ENCODE measurements at regions not wholly inside any gene's neighbourhood (a gene's known extent, or its start where the extent isn't known, plus 50 kb on each side); places are given as distances from the start of the nearest gene placed in this dataset.

GRCh38 chr12:59873136-59873535 is 277.3 kb downstream of the SLC16A7 start:
- Histone ChIP-seq H3K4me3 (ENCODE audit: low read depth in 1 of 3, low read length in 3 of 3) (no peak overlapping the region), H3K4me1 (ENCODE audit: control insufficient read depth in 4 of 4, insufficient read depth in 4 of 4, low read length in 3 of 4) (no peaks in the 10 kb centered on the region), H3K27ac (ENCODE audit: low read depth in 1 of 2, low read length in 2 of 2) (no peak overlapping the region), H3K27me3 (ENCODE audit: control insufficient read depth in 4 of 4, insufficient read depth in 4 of 4, low read length in 3 of 4) (no peaks in the 10 kb centered on the region), H3K9me3 (ENCODE audit: control insufficient read depth in 4 of 4, low read length in 3 of 4) (no peaks in the 10 kb centered on the region), H3K9ac (ENCODE audit: low read depth in 1 of 2, low read length in 2 of 2) (no peak overlapping the region), H3K36me3 (ENCODE audit: control insufficient read depth in 4 of 4, insufficient read depth in 3 of 4, low read depth in 1 of 4, low read length in 3 of 4) (no peaks in the 10 kb centered on the region)
- TF ChIP-seq GABPA (IDR thresholded peaks at IDR 0.05 in 1 of 2, conservative IDR thresholded peaks at IDR 0.05 in 1 of 2) = no peak
- no peak for TF ChIP-seq TAF1 (conservative IDR thresholded peaks at IDR 0.05)
- TF ChIP-seq ATF3 (IDR thresholded peaks at IDR 0.05) = no peak
- TF ChIP-seq CTCF (IDR thresholded peaks at IDR 0.05; ENCODE audit: low read depth, low read length, missing input control) = no peak
- TF ChIP-seq EGR1 (IDR thresholded peaks at IDR 0.05; ENCODE audit: low read depth in 2 of 2) = no peak
- TF ChIP-seq JUND (IDR thresholded peaks at IDR 0.05) = no peak
- no peak for TF ChIP-seq HNF4G (IDR thresholded peaks at IDR 0.05)
- TF ChIP-seq NR2F2 (IDR thresholded peaks at IDR 0.05) = no peak
- TF ChIP-seq FOXA1 (IDR thresholded peaks at IDR 0.05) = no peak
- TF ChIP-seq, protein P1, sequence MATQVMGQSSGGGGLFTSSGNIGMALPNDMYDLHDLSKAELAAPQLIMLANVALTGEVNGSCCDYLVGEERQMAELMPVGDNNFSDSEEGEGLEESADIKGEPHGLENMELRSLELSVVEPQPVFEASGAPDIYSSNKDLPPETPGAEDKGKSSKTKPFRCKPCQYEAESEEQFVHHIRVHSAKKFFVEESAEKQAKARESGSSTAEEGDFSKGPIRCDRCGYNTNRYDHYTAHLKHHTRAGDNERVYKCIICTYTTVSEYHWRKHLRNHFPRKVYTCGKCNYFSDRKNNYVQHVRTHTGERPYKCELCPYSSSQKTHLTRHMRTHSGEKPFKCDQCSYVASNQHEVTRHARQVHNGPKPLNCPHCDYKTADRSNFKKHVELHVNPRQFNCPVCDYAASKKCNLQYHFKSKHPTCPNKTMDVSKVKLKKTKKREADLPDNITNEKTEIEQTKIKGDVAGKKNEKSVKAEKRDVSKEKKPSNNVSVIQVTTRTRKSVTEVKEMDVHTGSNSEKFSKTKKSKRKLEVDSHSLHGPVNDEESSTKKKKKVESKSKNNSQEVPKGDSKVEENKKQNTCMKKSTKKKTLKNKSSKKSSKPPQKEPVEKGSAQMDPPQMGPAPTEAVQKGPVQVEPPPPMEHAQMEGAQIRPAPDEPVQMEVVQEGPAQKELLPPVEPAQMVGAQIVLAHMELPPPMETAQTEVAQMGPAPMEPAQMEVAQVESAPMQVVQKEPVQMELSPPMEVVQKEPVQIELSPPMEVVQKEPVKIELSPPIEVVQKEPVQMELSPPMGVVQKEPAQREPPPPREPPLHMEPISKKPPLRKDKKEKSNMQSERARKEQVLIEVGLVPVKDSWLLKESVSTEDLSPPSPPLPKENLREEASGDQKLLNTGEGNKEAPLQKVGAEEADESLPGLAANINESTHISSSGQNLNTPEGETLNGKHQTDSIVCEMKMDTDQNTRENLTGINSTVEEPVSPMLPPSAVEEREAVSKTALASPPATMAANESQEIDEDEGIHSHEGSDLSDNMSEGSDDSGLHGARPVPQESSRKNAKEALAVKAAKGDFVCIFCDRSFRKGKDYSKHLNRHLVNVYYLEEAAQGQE (IDR thresholded peaks at IDR 0.05) = no peak
- no peak for TF ChIP-seq ZBTB33 (IDR thresholded peaks at IDR 0.05)
- TF ChIP-seq SP1 (IDR thresholded peaks at IDR 0.05) = no peak
- no peak for TF ChIP-seq HNF4A (conservative IDR thresholded peaks at IDR 0.05)
- no peak for TF ChIP-seq RXRA (IDR thresholded peaks at IDR 0.05)
- no peak for TF ChIP-seq FOXA2 (IDR thresholded peaks at IDR 0.05)
- TF ChIP-seq, protein P2, sequence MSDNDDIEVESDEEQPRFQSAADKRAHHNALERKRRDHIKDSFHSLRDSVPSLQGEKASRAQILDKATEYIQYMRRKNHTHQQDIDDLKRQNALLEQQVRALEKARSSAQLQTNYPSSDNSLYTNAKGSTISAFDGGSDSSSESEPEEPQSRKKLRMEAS (IDR thresholded peaks at IDR 0.05) = no peak
- no peak for TF ChIP-seq RAD21 (IDR thresholded peaks at IDR 0.05)
- TF ChIP-seq YY1 (IDR thresholded peaks at IDR 0.05) = no peak
- no peak for DNase-seq (ENCODE audit: low spot score)
- WGBS = 90% methylated on average over 1 of the region's 1 CpG
